ENCODE measurements at regions not wholly inside any gene's neighbourhood (a gene's known extent, or its start where the extent isn't known, plus 50 kb on each side); places are given as distances from the start of the nearest gene placed in this dataset.
A peak's percentile ranks its signal among the peaks of the same experiment; 100 is the strongest.

DNA sequence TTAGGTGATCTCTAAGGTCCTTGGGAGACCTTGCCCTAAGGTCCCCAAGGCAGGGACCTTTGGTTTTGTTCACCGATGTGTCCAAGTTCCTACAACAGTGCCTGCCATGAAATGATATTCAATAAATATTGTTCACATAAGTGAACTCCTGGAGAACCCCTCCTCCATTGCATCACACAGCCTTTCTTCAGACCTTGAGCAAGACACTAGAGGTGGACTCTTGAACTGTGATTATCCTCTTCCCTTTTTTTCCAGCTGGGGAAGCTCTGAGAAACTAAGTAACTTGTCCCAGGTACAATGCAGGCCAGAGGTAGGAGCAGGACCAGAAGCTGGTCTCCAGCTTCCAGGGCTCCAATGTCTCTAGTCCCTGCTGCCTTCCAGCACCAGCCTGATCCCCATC lies 76.6 kb upstream of the LMO1 start:
- ChIA-PET CTCF (interaction anchor here (0.6 kb wide), 1 partner anchor 94 kb away, joined by 3 read pairs; no protein-coding TSS in a partner anchor), POLR2A (ENCODE audit: low non-redundant PET) (no interaction called here)
- no peak for DNase-seq (ENCODE audit: low spot score)
- no peak overlapping the region for H3K27ac ChIP-seq
- TF ChIP-seq CTCF (conservative IDR thresholded peaks at IDR 0.05; ENCODE audit: low read depth) = no peak

DNA sequence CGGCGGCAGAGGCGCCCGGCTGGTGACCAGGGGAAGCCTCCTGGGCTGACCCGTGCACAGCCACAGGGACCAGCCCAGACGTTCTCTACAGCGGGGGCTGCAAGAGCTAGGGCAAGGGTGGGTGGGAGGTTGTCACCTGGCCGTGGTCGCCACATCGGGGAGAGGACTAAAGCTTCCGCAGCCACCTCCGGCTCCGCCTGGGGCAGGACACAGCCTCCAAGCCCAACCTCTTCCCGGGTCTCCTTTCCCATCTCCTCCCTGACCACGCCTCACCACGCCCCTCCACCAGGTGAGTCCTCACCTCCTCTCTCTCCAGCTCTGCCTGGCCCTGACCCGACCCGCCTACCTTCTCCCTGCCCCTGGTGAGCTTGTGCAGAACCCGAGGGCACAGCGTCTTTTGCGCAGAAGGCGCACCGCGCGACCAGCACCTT lies 75.9 kb upstream of the LMO1 start:
- TF ChIP-seq CTCF (conservative IDR thresholded peaks at IDR 0.05; ENCODE audit: low read depth) = no peak
- CTCF ChIA-PET = interaction anchor here (0.6 kb wide), 1 partner anchor 93 kb away, joined by 3 read pairs; no protein-coding TSS in a partner anchor
- POLR2A ChIA-PET (ENCODE audit: low non-redundant PET) = no interaction called here
- DNase-seq (ENCODE audit: low spot score) = no peak
- no peak overlapping the region for H3K27ac ChIP-seq

GRCh38 chr11:8338138-8338537 lies 74.5 kb upstream of the LMO1 start:
- POLR2A ChIA-PET (ENCODE audit: low non-redundant PET) = no interaction called here
- CTCF ChIA-PET = interaction anchor here (0.6 to 1.1 kb wide), 2 partner anchors 226 to 251 kb away, joined by 3 to 4 read pairs; no protein-coding TSS in a partner anchor
- DNase-seq (ENCODE audit: low spot score) = no peak
- TF ChIP-seq CTCF (conservative IDR thresholded peaks at IDR 0.05; ENCODE audit: low read depth) = peak; percentile 45
- H3K27ac ChIP-seq = no peak overlapping the region

DNA sequence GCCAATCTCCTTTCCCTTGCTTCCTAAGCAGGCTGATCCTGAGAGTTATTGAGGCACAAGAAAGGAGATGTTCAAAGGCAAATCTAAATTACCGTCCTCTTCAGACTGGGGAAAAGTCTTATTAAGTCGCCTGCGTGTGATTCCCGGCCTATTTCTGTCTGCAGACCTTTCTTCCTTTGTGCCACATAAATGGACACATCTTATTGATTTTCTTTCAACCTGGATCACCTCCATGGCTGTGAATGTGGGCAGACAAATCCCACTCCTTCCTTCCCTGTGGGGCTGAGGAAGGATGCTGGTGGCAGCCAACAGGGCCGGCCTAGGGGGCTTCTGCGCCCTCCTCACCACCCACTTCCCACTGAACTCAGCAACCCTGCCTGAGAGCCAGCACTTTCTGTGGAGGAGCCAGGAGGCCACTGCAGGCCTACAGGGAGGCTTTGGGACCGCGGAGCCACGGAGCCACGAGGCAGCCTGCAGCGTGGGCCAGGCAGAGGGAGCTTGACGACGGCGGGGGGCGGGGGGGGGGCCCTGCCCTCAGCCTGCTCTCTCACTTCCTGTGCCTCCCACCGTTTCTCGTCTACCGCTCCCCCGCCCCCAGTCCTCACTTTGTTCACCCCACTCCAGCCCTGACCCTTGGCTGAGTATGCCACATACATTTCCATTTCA lies 73.6 kb upstream of the LMO1 start:
- TF ChIP-seq CTCF (conservative IDR thresholded peaks at IDR 0.05; ENCODE audit: low read depth) = no peak
- H3K27ac ChIP-seq = peak overlapping the region; percentile 17; the same call in 1 of the 2 replicates
- CTCF ChIA-PET = interaction anchor here (0.8 kb wide), 1 partner anchor 74 kb away, joined by 4 read pairs; the partner anchor contains the start of gene LMO1
- POLR2A ChIA-PET (ENCODE audit: low non-redundant PET) = no interaction called here
- DNase-seq (ENCODE audit: low spot score) = no peak

GRCh38 chr11:8336356-8337129 lies 72.9 kb upstream of the LMO1 start:
- CTCF ChIA-PET = interaction anchor here (0.6 kb wide), 1 partner anchor 230 kb away, joined by 3 read pairs; no protein-coding TSS in a partner anchor
- peak overlapping the region; percentile 17 for H3K27ac ChIP-seq

More at GRCh38 chr11:8336356-8337129, 72.9 kb upstream of the LMO1 start:
- peak; percentile 61 for DNase-seq (ENCODE audit: low spot score)
- POLR2A ChIA-PET (ENCODE audit: low non-redundant PET) = no interaction called here
- no peak for TF ChIP-seq CTCF (conservative IDR thresholded peaks at IDR 0.05; ENCODE audit: low read depth)

Measured in RWPE1 (cell line).